Karpas-422 (cell line): ENCODE measurements at regions not wholly inside any gene's neighbourhood (a gene's known extent, or its start where the extent isn't known, plus 50 kb on each side); places are given as distances from the start of the nearest gene placed in this dataset.

ENCODE experiments used
- DNase-seq: peaks from one replicate; pipeline ENCODE4 v3.0.0-alpha.2; 2015
- H2AFZ ChIP-seq: fragments of 200-600 bp; sonication (generic); 2 replicates; pipeline ENCODE4 v1.6.1; 2014; ENCODE audit warnings: antibody characterized with exemption, low read length, mixed read lengths
- H3K27ac ChIP-seq: fragments of 200-600 bp; sonication (generic); 2 replicates; pipeline ENCODE4 v1.5.1; 2014; ENCODE audit warnings: mild to moderate bottlenecking, low read length, moderate library complexity
- H3K27me3 ChIP-seq: fragments of 200-600 bp; sonication (generic); 2 replicates; pipeline ENCODE4 v1.6.1; 2014; ENCODE audit warnings: low read length, mixed read lengths
- H3K36me3 ChIP-seq: fragments of 200-600 bp; sonication (generic); 2 replicates; pipeline ENCODE4 v1.6.1; 2014; ENCODE audit warnings: low read length, mixed read lengths; ENCODE audit not compliant: insufficient read depth
- H3K4me1 ChIP-seq: fragments of 200-600 bp; sonication (generic); 2 replicates; pipeline ENCODE4 v1.6.1; 2014; ENCODE audit warnings: mild to moderate bottlenecking, low read length, mixed read lengths
- H3K4me2 ChIP-seq: fragments of 200-600 bp; sonication (generic); 2 replicates; pipeline ENCODE4 v1.6.1; 2014; ENCODE audit warnings: low read length, low read depth, mild to moderate bottlenecking; ENCODE audit not compliant: poor library complexity, severe bottlenecking
- H3K4me3 ChIP-seq: fragments of 200-600 bp; sonication (generic); 2 replicates; pipeline ENCODE4 v1.5.1; 2014; ENCODE audit warnings: mild to moderate bottlenecking, antibody characterized with exemption, low read length, mixed read lengths
- H3K79me2 ChIP-seq: fragments of 200-600 bp; sonication (generic); 2 replicates; pipeline ENCODE4 v1.6.1; 2014; ENCODE audit warnings: mild to moderate bottlenecking, low read length, mixed read lengths
- H3K9ac ChIP-seq: fragments of 200-600 bp; sonication (generic); 2 replicates; pipeline ENCODE4 v1.6.0; 2014; ENCODE audit warnings: low read length
- H3K9me2 ChIP-seq: fragments of 200-600 bp; sonication (generic), shearing (Covaris generic); replicated peaks from 2 replicates; pipeline ENCODE4 v1.6.0; 2014; ENCODE audit warnings: mild to moderate bottlenecking, low read length, moderate library complexity; ENCODE audit not compliant: insufficient read depth
- H3K9me3 ChIP-seq: fragments of 300-700, 200-600 bp; sonication (generic); 2 replicates; pipeline ENCODE4 v1.6.1; 2014; ENCODE audit warnings: low read length, mixed read lengths
- H4K20me1 ChIP-seq: fragments of 200-600 bp; sonication (generic); 2 replicates; pipeline ENCODE4 v1.6.1; 2014; ENCODE audit warnings: mild to moderate bottlenecking, antibody characterized with exemption, low read length, low read depth; ENCODE audit not compliant: insufficient read depth

DNA sequence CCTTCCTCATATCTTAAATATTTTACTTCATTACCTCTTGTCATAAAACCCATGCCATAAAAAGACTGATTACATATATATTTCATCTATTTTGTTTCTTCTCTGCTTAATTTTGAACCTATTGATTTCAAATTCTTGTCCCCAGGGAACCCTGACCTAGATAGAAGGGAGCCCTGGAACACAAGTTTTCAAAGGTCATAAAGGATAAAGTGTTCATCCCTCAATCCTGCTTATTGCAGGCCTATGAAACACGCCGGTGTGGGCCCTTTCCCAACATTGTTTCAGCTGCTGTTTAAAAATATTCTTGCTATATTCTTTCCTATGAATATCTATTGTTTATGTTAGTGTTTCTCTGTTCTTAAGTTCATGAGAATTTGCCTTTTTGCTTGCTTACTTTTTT, 1389.5 kb upstream of the GBE1 start:
- Histone ChIP-seq H3K27me3 (no peaks in the 10 kb centered on the region), H3K9ac (no peak overlapping the region), H3K4me3 (no peak overlapping the region), H3K4me2 (no peak overlapping the region), H3K79me2 (no peaks in the 10 kb centered on the region), H2AFZ (no peak overlapping the region), H3K36me3 (no peaks in the 10 kb centered on the region), H3K9me2 (no peaks in the 10 kb centered on the region), H3K27ac (no peak overlapping the region), H3K4me1 (no peaks in the 10 kb centered on the region), H4K20me1 (no peaks in the 10 kb centered on the region), H3K9me3 (peaks cover 35% of the 10 kb centered on the region)
- no peak for DNase-seq

DNA sequence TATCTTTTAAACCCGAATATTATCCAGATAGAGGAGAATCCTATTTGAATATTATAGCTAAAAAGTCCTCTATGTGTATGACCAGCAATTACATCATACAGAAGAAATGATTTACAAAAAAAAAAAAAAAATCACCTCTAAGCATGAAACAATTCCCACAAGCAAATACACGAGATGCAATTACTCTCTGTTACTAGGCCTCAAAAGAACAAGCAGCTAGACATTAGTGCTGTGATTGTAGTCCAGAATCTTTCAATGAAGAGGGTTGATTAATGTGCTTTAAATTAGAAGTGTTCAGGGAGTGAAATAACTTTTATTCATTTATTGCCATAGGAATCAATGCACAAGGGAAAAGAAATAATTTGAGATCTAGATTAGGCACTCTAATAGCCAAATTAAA, 1379.5 kb upstream of the GBE1 start:
- Histone ChIP-seq H3K27ac (no peak overlapping the region), H3K4me1 (no peaks in the 10 kb centered on the region), H3K9ac (no peak overlapping the region), H3K27me3 (no peaks in the 10 kb centered on the region), H3K4me3 (no peak overlapping the region), H4K20me1 (no peaks in the 10 kb centered on the region), H3K4me2 (no peak overlapping the region), H3K9me2 (no peaks in the 10 kb centered on the region), H3K79me2 (no peaks in the 10 kb centered on the region), H3K9me3 (peaks cover 43% of the 10 kb centered on the region), H2AFZ (no peak overlapping the region), H3K36me3 (no peaks in the 10 kb centered on the region)
- no peak for DNase-seq

DNA sequence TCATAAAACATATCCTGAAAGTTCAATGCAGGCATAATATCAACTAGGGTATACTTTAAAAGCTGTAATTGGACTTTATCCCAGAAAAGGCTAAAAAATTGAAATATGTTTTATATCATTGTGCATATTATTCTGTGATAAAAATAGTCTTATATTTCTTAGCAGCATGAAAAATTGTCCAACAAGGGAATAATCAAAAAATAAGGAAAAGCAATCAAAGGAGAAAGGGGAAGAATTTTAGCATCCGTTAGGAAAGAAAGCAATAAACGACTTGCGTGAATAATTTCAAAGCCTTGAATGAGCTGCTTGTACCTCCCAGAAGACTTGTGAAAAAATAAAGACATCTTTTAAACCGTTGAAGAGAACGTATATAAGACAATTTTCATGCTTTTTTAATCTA, 1369.8 kb upstream of the GBE1 start:
- Histone ChIP-seq H4K20me1 (no peaks in the 10 kb centered on the region), H3K27me3 (no peaks in the 10 kb centered on the region), H2AFZ (no peak overlapping the region), H3K4me3 (no peak overlapping the region), H3K9me3 (peaks cover 35% of the 10 kb centered on the region), H3K79me2 (no peaks in the 10 kb centered on the region), H3K9ac (no peak overlapping the region), H3K9me2 (no peaks in the 10 kb centered on the region), H3K27ac (no peak overlapping the region), H3K4me2 (no peak overlapping the region), H3K4me1 (no peaks in the 10 kb centered on the region), H3K36me3 (no peaks in the 10 kb centered on the region)
- no peak for DNase-seq

GRCh38 chr3:83122774-83123350, 1361.4 kb upstream of the GBE1 start:
- DNase-seq: no peak
- Histone ChIP-seq H3K79me2 (no peaks in the 10 kb centered on the region), H4K20me1 (no peaks in the 10 kb centered on the region), H3K27me3 (no peaks in the 10 kb centered on the region), H3K4me1 (no peaks in the 10 kb centered on the region), H3K9ac (no peak overlapping the region), H3K9me3 (peaks cover 27% of the 10 kb centered on the region), H3K27ac (no peak overlapping the region), H3K36me3 (no peaks in the 10 kb centered on the region), H2AFZ (no peak overlapping the region), H3K4me3 (no peak overlapping the region), H3K9me2 (no peaks in the 10 kb centered on the region), H3K4me2 (no peak overlapping the region)

DNA sequence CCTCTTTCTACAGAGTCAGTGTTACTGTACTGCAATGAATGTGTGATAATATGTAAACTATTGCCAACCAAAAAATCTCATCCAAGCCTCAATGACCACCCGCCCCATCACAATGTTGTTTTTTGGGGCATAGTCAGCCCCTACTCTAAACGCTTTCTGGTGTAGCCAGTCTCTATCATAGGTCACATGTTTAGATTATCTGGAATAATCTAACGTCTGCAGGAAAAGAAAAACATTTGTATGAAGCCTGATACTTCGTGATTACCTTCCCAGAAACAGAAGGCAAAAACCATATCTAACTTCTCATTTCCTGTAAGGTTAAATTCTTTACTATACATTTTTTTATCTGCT, 1331.8 kb upstream of the GBE1 start:
- H3K27me3 ChIP-seq: no peaks in the 10 kb centered on the region
- 0 out of 2 replicates have a peak overlapping the region, but pooled peaks have one; percentile 5 for H2AFZ ChIP-seq
- peaks cover 26% of the 10 kb centered on the region for H3K9me3 ChIP-seq
- no peak overlapping the region for H3K9ac ChIP-seq
- no peaks in the 10 kb centered on the region for H3K36me3 ChIP-seq
- no peak overlapping the region for H3K4me3 ChIP-seq
- no peaks in the 10 kb centered on the region for H3K4me1 ChIP-seq
- H3K79me2 ChIP-seq: no peaks in the 10 kb centered on the region
- DNase-seq: no peak
- H3K9me2 ChIP-seq: no peaks in the 10 kb centered on the region
- no peaks in the 10 kb centered on the region for H4K20me1 ChIP-seq
- no peak overlapping the region for H3K27ac ChIP-seq
- no peak overlapping the region for H3K4me2 ChIP-seq

DNA sequence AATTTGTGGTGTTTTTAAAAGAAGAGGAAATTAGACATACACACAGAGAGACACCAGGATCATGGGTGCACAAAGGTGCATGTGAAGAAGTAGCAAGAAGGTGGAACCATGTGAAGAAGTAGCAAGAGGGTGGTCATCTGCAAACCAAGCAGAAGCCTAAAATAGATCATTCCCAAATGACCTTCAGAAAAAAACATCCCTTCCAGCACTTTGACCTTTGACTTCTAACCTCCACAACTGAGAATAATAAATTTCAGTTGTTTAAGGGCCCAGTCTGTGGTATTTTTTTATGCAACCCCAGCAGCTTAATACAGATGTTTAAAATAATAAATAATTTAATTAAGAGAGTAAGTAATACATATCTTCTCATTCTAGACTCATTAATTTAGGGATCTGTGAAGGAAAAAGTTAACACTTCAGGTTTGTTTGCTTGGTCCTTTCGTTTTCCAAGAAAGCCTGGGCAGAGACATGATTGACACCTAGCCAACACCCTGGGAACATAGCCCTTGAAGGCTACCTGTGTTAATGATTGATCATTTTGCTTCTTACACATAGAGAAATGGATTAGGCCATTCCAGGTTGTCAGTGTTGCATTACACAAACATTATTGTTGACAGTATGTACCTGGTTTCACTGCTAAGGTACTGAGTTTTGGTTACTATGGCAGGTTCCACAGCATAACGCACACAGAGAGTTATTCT, 1331.2 kb upstream of the GBE1 start:
- Histone ChIP-seq H3K9ac (no peak overlapping the region), H3K4me1 (no peaks in the 10 kb centered on the region), H3K79me2 (no peaks in the 10 kb centered on the region), H3K9me3 (peaks cover 28% of the 10 kb centered on the region), H3K9me2 (no peaks in the 10 kb centered on the region), H2AFZ (no peak overlapping the region), H3K4me2 (no peak overlapping the region), H3K4me3 (no peak overlapping the region), H3K27me3 (no peaks in the 10 kb centered on the region), H3K36me3 (no peaks in the 10 kb centered on the region), H4K20me1 (no peaks in the 10 kb centered on the region), H3K27ac (no peak overlapping the region)
- no peak for DNase-seq

DNA sequence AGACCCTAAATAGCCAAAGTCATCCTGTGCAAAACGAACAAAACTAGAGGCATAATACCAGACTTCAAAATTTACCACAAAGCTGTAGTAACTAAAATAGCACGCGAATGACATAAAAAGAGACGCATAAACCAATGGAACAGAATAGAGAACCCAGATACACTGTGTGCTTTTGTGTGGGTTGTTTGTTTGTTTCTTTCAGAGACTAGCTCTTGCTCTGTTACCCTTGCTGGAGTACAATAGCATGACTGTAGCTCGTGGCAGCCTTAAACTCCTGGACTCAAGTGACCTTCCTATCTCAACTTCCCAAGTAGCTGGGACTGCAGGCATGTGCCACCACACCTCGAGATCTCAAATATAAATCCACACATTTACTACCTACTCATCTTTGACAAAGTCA, 1314.6 kb upstream of the GBE1 start:
- H3K36me3 ChIP-seq: no peaks in the 10 kb centered on the region
- no peak overlapping the region for H3K9ac ChIP-seq
- no peaks in the 10 kb centered on the region for H3K79me2 ChIP-seq
- H3K4me2 ChIP-seq: no peak overlapping the region
- no peak for DNase-seq
- no peaks in the 10 kb centered on the region for H3K27me3 ChIP-seq
- no peak overlapping the region for H3K27ac ChIP-seq
- no peak overlapping the region for H3K4me3 ChIP-seq
- H3K9me2 ChIP-seq: no peaks in the 10 kb centered on the region
- H3K9me3 ChIP-seq: peaks cover 16% of the 10 kb centered on the region
- no peak overlapping the region for H2AFZ ChIP-seq
- H3K4me1 ChIP-seq: no peaks in the 10 kb centered on the region
- H4K20me1 ChIP-seq: no peaks in the 10 kb centered on the region

DNA sequence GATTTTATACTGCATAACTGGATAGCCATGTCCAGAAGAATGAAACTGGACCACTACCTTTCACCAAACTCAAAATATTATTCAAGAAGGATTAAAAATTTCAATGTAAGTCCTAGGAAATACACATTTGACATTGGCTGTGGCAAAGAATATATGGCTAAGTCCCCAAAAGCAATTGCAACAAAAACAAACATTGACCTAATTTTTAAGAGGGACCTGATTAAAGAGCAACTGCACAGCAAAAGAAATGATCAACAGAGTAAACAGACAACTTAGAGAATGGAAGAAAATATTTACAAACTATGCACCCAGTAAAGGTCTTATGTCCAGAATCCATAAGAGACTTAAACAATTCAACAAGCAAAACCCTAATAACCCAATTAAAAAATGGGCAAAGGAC, 1313.0 kb upstream of the GBE1 start:
- no peak overlapping the region for H3K4me3 ChIP-seq
- H2AFZ ChIP-seq: no peak overlapping the region
- DNase-seq: no peak
- no peaks in the 10 kb centered on the region for H3K9me2 ChIP-seq
- no peaks in the 10 kb centered on the region for H3K27me3 ChIP-seq
- H3K79me2 ChIP-seq: no peaks in the 10 kb centered on the region
- H3K4me2 ChIP-seq: no peak overlapping the region
- H3K36me3 ChIP-seq: no peaks in the 10 kb centered on the region
- H3K4me1 ChIP-seq: no peaks in the 10 kb centered on the region
- peaks cover 25% of the 10 kb centered on the region for H3K9me3 ChIP-seq
- no peaks in the 10 kb centered on the region for H4K20me1 ChIP-seq
- no peak overlapping the region for H3K27ac ChIP-seq
- no peak overlapping the region for H3K9ac ChIP-seq
